Panc1 (cell line): ENCODE measurements at regions not wholly inside any gene's neighbourhood (a gene's known extent, or its start where the extent isn't known, plus 50 kb on each side); places are given as distances from the start of the nearest gene placed in this dataset.

Source experiments
- ATAC-seq: fragments of 200-7000 bp; cut with Tn5 transposase; 2 replicates; pipeline ENCODE4 v1.9.1; 2020; ENCODE audit warnings: mild to moderate bottlenecking, moderate library complexity
- BruUV-seq: library from RNA; stranded (reverse); fragments of 400-500 nt; replicated peaks from 2 replicates; lab custom pipeline; 2021; lab: Mats Ljungman, UMichigan
- CTCF ChIA-PET: fragments of 300-600 bp; sonication (Branson Sonifier 250); formaldehyde crosslinking; loops from one replicate; lab custom pipeline; 2022; ENCODE audit warnings: antibody characterized with exemption; lab: Charles Lee
- POLR2A ChIA-PET: fragments of 300-600 bp; sonication (Branson Sonifier 250); formaldehyde crosslinking; loops from one replicate; lab custom pipeline; 2022; ENCODE audit warnings: antibody characterized with exemption; lab: Charles Lee
- DNase-seq: peaks from one replicate; pipeline ENCODE4 v3.0.0-alpha.2; 2010; ENCODE audit warnings: low read depth, low spot score
- H3K27ac ChIP-seq: 2 replicates; pipeline ENCODE4 v1.5.1; 2011; ENCODE audit warnings: mild to moderate bottlenecking, low read length, inconsistent platforms
- H3K27me3 ChIP-seq: fragments of 200-500 bp; sonication (Bioruptor generic); 2 replicates; pipeline ENCODE4 v1.6.0; 2014; ENCODE audit warnings: low read length, inconsistent platforms; ENCODE audit not compliant: control insufficient read depth, insufficient read depth
- H3K36me3 ChIP-seq: fragments of 200-500 bp; sonication (Bioruptor generic); 2 replicates; pipeline ENCODE4 v1.5.1; 2014; ENCODE audit warnings: inconsistent platforms, mild to moderate bottlenecking, low read length, moderate library complexity; ENCODE audit not compliant: control insufficient read depth, insufficient read depth
- H3K4me1 ChIP-seq: 2 replicates; pipeline ENCODE4 v1.5.1; 2011; ENCODE audit warnings: inconsistent platforms, mild to moderate bottlenecking, low read length, moderate library complexity; ENCODE audit not compliant: control insufficient read depth, insufficient read depth
- H3K4me3 ChIP-seq, 2 experiments: 2 replicates each; pipeline ENCODE4 v1.5.1; 2011 to 2012; ENCODE audit warnings: low read depth in 2 of 2, low read length in 2 of 2, mild to moderate bottlenecking in 2 of 2, inconsistent platforms in 1 of 2, moderate library complexity in 1 of 2
- H3K9me3 ChIP-seq: fragments of 200-500 bp; sonication (Bioruptor generic); 2 replicates; pipeline ENCODE4 v1.5.1; 2014; ENCODE audit warnings: low read depth, mild to moderate bottlenecking, inconsistent platforms, low read length, moderate library complexity; ENCODE audit not compliant: control insufficient read depth, insufficient read depth
- POLR2AphosphoS5 ChIP-seq: IDR thresholded peaks from 2 replicates; pipeline ENCODE4 v1.6.1; 2012; ENCODE audit warnings: mild to moderate bottlenecking, low read depth, low read length, moderate library complexity
- SIN3A ChIP-seq: IDR thresholded peaks from 2 replicates; pipeline ENCODE4 v1.6.1; 2012; ENCODE audit warnings: low read depth, mild to moderate bottlenecking, low read length, moderate library complexity, borderline replicate concordance; ENCODE audit not compliant: insufficient read depth
- TCF7L2 ChIP-seq: IDR thresholded peaks from 2 replicates; pipeline ENCODE4 v1.6.1; 2011; ENCODE audit warnings: mild to moderate bottlenecking, low read depth, low read length, inconsistent platforms
- in situ Hi-C: cut with HindIII; loops from 2 replicates; pipeline ENCODE4 v1.10.0; 2016; ENCODE audit warnings: low sequenced_read_pairs, low pct_unique_long_range_greater_than_20kb
- intact Hi-C: fragments of 100-400 bp; cut with micrococcal nuclease; formaldehyde crosslinking; loops from one replicate; pipeline ENCODE4 v1.10.0; 2022; ENCODE audit not compliant: unreplicated experiment
- TF ChIP-seq, protein P1 (sequence below), 2 experiments: IDR thresholded peaks; 2 replicates each; pipeline ENCODE4 v1.6.1; 2011 to 2012; ENCODE audit warnings: low read depth in 2 of 2, control low read depth in 1 of 2, low read length in 1 of 2, mild to moderate bottlenecking in 1 of 2, moderate library complexity in 1 of 2; ENCODE audit not compliant: insufficient read depth in 1 of 2
- TF ChIP-seq, protein P2 (sequence below): fragments of 450-650 bp; IDR thresholded peaks from 2 replicates; pipeline ENCODE4 v1.5.1; 2017; ENCODE audit warnings: mild to moderate bottlenecking

DNA sequence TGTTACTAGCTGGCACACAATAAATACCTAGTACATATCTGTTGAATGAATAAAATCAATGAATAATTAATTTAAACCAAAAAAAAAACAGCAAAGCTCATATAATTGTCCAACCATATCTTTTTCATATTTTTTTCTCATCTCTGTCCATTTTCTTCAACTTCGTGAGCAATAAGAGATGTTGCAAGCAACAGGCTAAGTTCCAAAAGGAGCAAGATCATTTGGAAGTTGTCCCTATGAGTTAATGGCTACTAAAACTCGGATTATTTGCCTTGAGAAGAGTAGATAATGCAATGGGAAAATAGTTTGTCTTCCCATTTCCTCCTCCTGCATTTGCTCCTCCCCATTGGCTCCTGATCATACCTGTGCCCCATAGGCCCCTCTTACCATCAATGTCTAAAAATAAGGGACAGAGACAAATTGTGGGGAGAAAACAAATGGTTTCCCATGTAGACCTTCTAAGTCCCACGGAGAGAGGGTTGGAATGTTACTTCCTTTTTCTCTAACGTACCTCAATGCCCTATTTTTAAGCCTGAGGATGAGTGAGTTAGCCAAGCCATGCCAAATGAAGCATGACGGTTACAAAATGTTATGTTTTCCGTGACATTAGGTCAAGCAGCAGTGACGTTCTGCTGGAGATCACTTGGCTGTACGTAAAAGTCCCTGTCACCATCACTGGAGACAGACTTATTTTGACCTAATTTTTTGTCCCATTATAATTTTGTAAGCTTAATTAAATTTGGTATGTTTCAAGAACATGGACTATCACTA lies 217.3 kb upstream of the PREP start:
- Histone ChIP-seq H3K27me3 (no peaks in the 10 kb centered on the region), H3K4me1 (no peaks in the 10 kb centered on the region), H3K36me3 (no peaks in the 10 kb centered on the region), H3K27ac (no peak overlapping the region), H3K4me3 (no peak overlapping the region), H3K9me3 (no peaks in the 10 kb centered on the region)
- ATAC-seq, result no peak
- intact Hi-C loops (no loop called here), in situ Hi-C loops (no loop called here)
- CTCF ChIA-PET, result interaction anchor here (0.6 kb wide), 1 partner anchor 864 kb away, joined by 3 read pairs; no protein-coding TSS in a partner anchor
- TF ChIP-seq TCF7L2 (no peak), POLR2AphosphoS5 (no peak), SIN3A (no peak)
- TF ChIP-seq, protein P1, sequence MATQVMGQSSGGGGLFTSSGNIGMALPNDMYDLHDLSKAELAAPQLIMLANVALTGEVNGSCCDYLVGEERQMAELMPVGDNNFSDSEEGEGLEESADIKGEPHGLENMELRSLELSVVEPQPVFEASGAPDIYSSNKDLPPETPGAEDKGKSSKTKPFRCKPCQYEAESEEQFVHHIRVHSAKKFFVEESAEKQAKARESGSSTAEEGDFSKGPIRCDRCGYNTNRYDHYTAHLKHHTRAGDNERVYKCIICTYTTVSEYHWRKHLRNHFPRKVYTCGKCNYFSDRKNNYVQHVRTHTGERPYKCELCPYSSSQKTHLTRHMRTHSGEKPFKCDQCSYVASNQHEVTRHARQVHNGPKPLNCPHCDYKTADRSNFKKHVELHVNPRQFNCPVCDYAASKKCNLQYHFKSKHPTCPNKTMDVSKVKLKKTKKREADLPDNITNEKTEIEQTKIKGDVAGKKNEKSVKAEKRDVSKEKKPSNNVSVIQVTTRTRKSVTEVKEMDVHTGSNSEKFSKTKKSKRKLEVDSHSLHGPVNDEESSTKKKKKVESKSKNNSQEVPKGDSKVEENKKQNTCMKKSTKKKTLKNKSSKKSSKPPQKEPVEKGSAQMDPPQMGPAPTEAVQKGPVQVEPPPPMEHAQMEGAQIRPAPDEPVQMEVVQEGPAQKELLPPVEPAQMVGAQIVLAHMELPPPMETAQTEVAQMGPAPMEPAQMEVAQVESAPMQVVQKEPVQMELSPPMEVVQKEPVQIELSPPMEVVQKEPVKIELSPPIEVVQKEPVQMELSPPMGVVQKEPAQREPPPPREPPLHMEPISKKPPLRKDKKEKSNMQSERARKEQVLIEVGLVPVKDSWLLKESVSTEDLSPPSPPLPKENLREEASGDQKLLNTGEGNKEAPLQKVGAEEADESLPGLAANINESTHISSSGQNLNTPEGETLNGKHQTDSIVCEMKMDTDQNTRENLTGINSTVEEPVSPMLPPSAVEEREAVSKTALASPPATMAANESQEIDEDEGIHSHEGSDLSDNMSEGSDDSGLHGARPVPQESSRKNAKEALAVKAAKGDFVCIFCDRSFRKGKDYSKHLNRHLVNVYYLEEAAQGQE (IDR thresholded peaks at IDR 0.05; ENCODE audit: insufficient read depth in 1 of 2, low read depth in 2 of 2, low read length in 1 of 2), result no peak
- TF ChIP-seq, protein P2, sequence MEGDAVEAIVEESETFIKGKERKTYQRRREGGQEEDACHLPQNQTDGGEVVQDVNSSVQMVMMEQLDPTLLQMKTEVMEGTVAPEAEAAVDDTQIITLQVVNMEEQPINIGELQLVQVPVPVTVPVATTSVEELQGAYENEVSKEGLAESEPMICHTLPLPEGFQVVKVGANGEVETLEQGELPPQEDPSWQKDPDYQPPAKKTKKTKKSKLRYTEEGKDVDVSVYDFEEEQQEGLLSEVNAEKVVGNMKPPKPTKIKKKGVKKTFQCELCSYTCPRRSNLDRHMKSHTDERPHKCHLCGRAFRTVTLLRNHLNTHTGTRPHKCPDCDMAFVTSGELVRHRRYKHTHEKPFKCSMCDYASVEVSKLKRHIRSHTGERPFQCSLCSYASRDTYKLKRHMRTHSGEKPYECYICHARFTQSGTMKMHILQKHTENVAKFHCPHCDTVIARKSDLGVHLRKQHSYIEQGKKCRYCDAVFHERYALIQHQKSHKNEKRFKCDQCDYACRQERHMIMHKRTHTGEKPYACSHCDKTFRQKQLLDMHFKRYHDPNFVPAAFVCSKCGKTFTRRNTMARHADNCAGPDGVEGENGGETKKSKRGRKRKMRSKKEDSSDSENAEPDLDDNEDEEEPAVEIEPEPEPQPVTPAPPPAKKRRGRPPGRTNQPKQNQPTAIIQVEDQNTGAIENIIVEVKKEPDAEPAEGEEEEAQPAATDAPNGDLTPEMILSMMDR, result no peak
- BruUV-seq, result no TSS peak
- DNase-seq, result no peak
- POLR2A ChIA-PET, result interaction anchor here (0.6 kb wide), 1 partner anchor 334 kb away, joined by 4 read pairs; no protein-coding TSS in a partner anchor

DNA sequence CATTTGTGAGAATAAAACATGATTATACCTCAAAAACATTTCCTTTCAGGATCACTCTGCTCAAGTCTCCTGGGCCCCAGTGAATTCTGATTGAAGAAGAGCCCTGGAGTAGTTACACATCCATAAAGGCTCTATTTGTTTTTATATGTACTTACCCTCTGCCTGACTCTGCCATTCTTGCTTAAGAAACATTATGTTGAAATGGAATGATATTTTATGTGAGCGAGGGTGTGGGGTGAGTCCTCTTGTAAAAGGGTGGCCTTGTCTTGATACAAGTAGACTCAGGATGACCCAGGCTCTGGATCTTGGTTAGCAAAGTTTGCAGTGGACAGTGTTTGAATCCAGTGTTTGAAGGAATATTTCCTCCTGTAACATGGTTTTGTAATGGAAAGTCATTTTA lies 215.4 kb upstream of the PREP start:
- H3K9me3 ChIP-seq, result 0 out of 2 replicates have a peak, but pooled peaks cover 3% of the 10 kb centered on the region
- intact Hi-C loops, result no loop called here
- DNase-seq (no peak), ATAC-seq (no peak)
- no peak overlapping the region for H3K4me3 ChIP-seq
- POLR2A ChIA-PET, result no interaction called here
- H3K27ac ChIP-seq, result no peak overlapping the region
- H3K4me1 ChIP-seq, result no peaks in the 10 kb centered on the region
- TF ChIP-seq SIN3A (no peak), POLR2AphosphoS5 (no peak), TCF7L2 (no peak)
- TF ChIP-seq, protein P2, result no peak
- TF ChIP-seq, protein P1 (IDR thresholded peaks at IDR 0.05; ENCODE audit: insufficient read depth in 1 of 2, low read depth in 2 of 2, low read length in 1 of 2), result no peak
- in situ Hi-C loops, result no loop called here
- no peaks in the 10 kb centered on the region for H3K36me3 ChIP-seq
- no peaks in the 10 kb centered on the region for H3K27me3 ChIP-seq
- no TSS peak for BruUV-seq
- CTCF ChIA-PET, result no interaction called here
